H9 (cell line): ENCODE measurements at regions not wholly inside any gene's neighbourhood (a gene's known extent, or its start where the extent isn't known, plus 50 kb on each side); places are given as distances from the start of the nearest gene placed in this dataset.

Experiments
- DNase-seq: peaks from one replicate; pipeline ENCODE4 v3.0.0-alpha.2; 2017
- H2AFZ ChIP-seq: one replicate; pipeline ENCODE4 v1.6.1; 2013; ENCODE audit warnings: mild to moderate bottlenecking, low read length, control low read depth, moderate library complexity
- H2AK5ac ChIP-seq: 2 replicates; pipeline ENCODE4 v1.6.1; 2013; ENCODE audit warnings: low read length, control low read depth, mixed read lengths; ENCODE audit not compliant: insufficient read length
- H2BK120ac ChIP-seq: one replicate; pipeline ENCODE4 v1.6.1; 2013; ENCODE audit warnings: low read depth, mild to moderate bottlenecking, low read length, control low read depth, inconsistent platforms; ENCODE audit not compliant: poor library complexity, severe bottlenecking
- H2BK12ac ChIP-seq: 2 replicates; pipeline ENCODE4 v1.6.1; 2013; ENCODE audit warnings: low read length, control low read depth, mixed read lengths, low read depth; ENCODE audit not compliant: insufficient read length
- H2BK15ac ChIP-seq: 2 replicates; pipeline ENCODE4 v1.6.1; 2013; ENCODE audit warnings: low read depth, low read length, control low read depth
- H2BK20ac ChIP-seq: one replicate; pipeline ENCODE4 v1.6.1; 2013; ENCODE audit warnings: low read depth, mild to moderate bottlenecking, low read length, control low read depth, inconsistent platforms; ENCODE audit not compliant: poor library complexity, severe bottlenecking
- H2BK5ac ChIP-seq: 2 replicates; pipeline ENCODE4 v1.6.1; 2013; ENCODE audit warnings: low read length, control low read depth, mixed read lengths; ENCODE audit not compliant: insufficient read length
- H3K14ac ChIP-seq: 2 replicates; pipeline ENCODE4 v1.6.1; 2013; ENCODE audit warnings: low read length, control low read depth; ENCODE audit not compliant: insufficient read depth
- H3K18ac ChIP-seq: 2 replicates; pipeline ENCODE4 v1.6.1; 2013; ENCODE audit warnings: low read depth, mild to moderate bottlenecking, mixed read lengths, low read length, control low read depth; ENCODE audit not compliant: insufficient read length
- H3K23ac ChIP-seq: 2 replicates; pipeline ENCODE4 v1.6.1; 2013; ENCODE audit warnings: low read length, control low read depth, mixed read lengths, low read depth; ENCODE audit not compliant: insufficient read length
- H3K23me2 ChIP-seq: 2 replicates; pipeline ENCODE4 v1.6.1; 2013; ENCODE audit warnings: low read depth, mild to moderate bottlenecking, mixed read lengths, low read length, control low read depth; ENCODE audit not compliant: insufficient read length, poor library complexity, severe bottlenecking
- H3K27ac ChIP-seq: 2 replicates; pipeline ENCODE4 v1.5.1; 2013; ENCODE audit warnings: low read length, control low read depth, mixed read lengths, low read depth; ENCODE audit not compliant: insufficient read length
- H3K27me3 ChIP-seq: 2 replicates; pipeline ENCODE4 v1.6.1; 2013; ENCODE audit warnings: low read length, control low read depth, inconsistent platforms; ENCODE audit not compliant: insufficient read depth
- H3K4ac ChIP-seq: 2 replicates; pipeline ENCODE4 v1.6.1; 2013; ENCODE audit warnings: low read depth, mild to moderate bottlenecking, control low read depth, inconsistent platforms, low read length, moderate library complexity
- H3K4me1 ChIP-seq: 2 replicates; pipeline ENCODE4 v1.6.1; 2013; ENCODE audit warnings: low read length, control low read depth, inconsistent platforms; ENCODE audit not compliant: insufficient read depth
- H3K4me2 ChIP-seq: 2 replicates; pipeline ENCODE4 v1.6.1; 2013; ENCODE audit warnings: low read length, control low read depth, mixed read lengths; ENCODE audit not compliant: insufficient read length, insufficient read depth
- H3K56ac ChIP-seq: 2 replicates; pipeline ENCODE4 v1.6.1; 2013; ENCODE audit warnings: low read depth, mild to moderate bottlenecking, mixed read lengths, low read length, control low read depth; ENCODE audit not compliant: insufficient read length
- H3K79me1 ChIP-seq: 2 replicates; pipeline ENCODE4 v1.6.1; 2013; ENCODE audit warnings: low read depth, mild to moderate bottlenecking, moderate library complexity, low read length, control low read depth, inconsistent platforms; ENCODE audit not compliant: insufficient read depth, poor library complexity, severe bottlenecking
- H3K79me2 ChIP-seq: 2 replicates; pipeline ENCODE4 v1.6.1; 2013; ENCODE audit warnings: low read length, control low read depth, inconsistent platforms; ENCODE audit not compliant: insufficient read depth
- H3K9ac ChIP-seq: 2 replicates; pipeline ENCODE4 v1.6.1; 2013; ENCODE audit warnings: low read length, control low read depth, mixed read lengths; ENCODE audit not compliant: insufficient read length; ENCODE audit errors: extremely low read depth
- H3K9me3 ChIP-seq: one replicate; pipeline ENCODE4 v1.6.1; 2013; ENCODE audit warnings: low read depth, low read length, inconsistent platforms; ENCODE audit not compliant: control insufficient read depth
- H3T11ph ChIP-seq: one replicate; pipeline ENCODE4 v1.6.1; 2013; ENCODE audit warnings: mild to moderate bottlenecking, low read length, control low read depth, inconsistent platforms
- H4K20me1 ChIP-seq: one replicate; pipeline ENCODE4 v1.6.1; 2013; ENCODE audit not compliant: control insufficient read depth, insufficient read length, insufficient read depth
- H4K5ac ChIP-seq: 2 replicates; pipeline ENCODE4 v1.6.1; 2013; ENCODE audit warnings: low read depth, mild to moderate bottlenecking, mixed read lengths, low read length, control low read depth; ENCODE audit not compliant: insufficient read length
- H4K8ac ChIP-seq: replicated peaks from 2 replicates; pipeline ENCODE4 v1.6.1; 2013; ENCODE audit warnings: low read length, control low read depth, mixed read lengths, low read depth; ENCODE audit not compliant: insufficient read length
- H4K91ac ChIP-seq: 2 replicates; pipeline ENCODE4 v1.6.1; 2013; ENCODE audit warnings: low read depth, mild to moderate bottlenecking, moderate library complexity, mixed read lengths, low read length, control low read depth; ENCODE audit not compliant: insufficient read length
- H3K27ac Mint-ChIP-seq, 3 experiments: 2 replicates in 2 of 3; 3 replicates in 1 of 3; pipeline ENCODE4 v1.8.0; 2020 to 2021; ENCODE audit warnings: mixed read lengths in 3 of 3, mild to moderate bottlenecking in 1 of 3, moderate library complexity in 1 of 3
- H3K27me3 Mint-ChIP-seq: 2 replicates; pipeline ENCODE4 v1.8.0; 2021; ENCODE audit warnings: low read depth, mild to moderate bottlenecking, moderate library complexity, mixed read lengths
- H3K36me3 Mint-ChIP-seq, 3 experiments: 2 replicates in 2 of 3; 3 replicates in 1 of 3; pipeline ENCODE4 v1.8.0; 2020 to 2021; ENCODE audit warnings: low read depth in 3 of 3, mixed read lengths in 3 of 3; ENCODE audit not compliant: insufficient read depth in 1 of 3
- H3K4me1 Mint-ChIP-seq, 2 experiments: 2 replicates each; pipeline ENCODE4 v1.8.0; 2020; ENCODE audit warnings: mixed read lengths in 2 of 2
- H3K4me3 Mint-ChIP-seq, 2 experiments: 2 replicates in 1 of 2; 3 replicates in 1 of 2; pipeline ENCODE4 v1.8.0; 2020 to 2021; ENCODE audit warnings: mild to moderate bottlenecking in 2 of 2, mixed read lengths in 2 of 2, moderate library complexity in 1 of 2
- H3K9me3 Mint-ChIP-seq, 2 experiments: 2 replicates in 1 of 2; 3 replicates in 1 of 2; pipeline ENCODE4 v1.8.0; 2020; ENCODE audit warnings: mild to moderate bottlenecking in 2 of 2, mixed read lengths in 2 of 2, moderate library complexity in 1 of 2
- WGBS: extraction: QIAGEN DNeasy Blood & Tissue Kit; methylation state at CpG from one replicate; pipeline ENCODE4 v1.1.7; 2013; ENCODE audit warnings: missing lambda C conversion rate, low lambda C conversion rate, mixed read lengths; ENCODE audit not compliant: insufficient read length; ENCODE audit errors: extremely low coverage; 5-methylcytosine and 5-hydroxymethylcytosine counted together
- TF ChIP-seq, protein P1 (sequence below): fragments of 200-600 bp; sonication (generic); conservative IDR thresholded peaks from 3 replicates; pipeline ENCODE4 v1.8.0; 2021; ENCODE audit warnings: antibody characterized with exemption, mild to moderate bottlenecking

GRCh38 chr10:45235798-45236220 is 79.6 kb downstream of the OR13A1 start:
- Histone ChIP-seq H3K18ac (no peak overlapping the region), H3K27ac (no peak overlapping the region), H3K79me1 (no peaks in the 10 kb centered on the region), H3K23me2 (no peaks in the 10 kb centered on the region), H2BK12ac (no peak overlapping the region), H2BK120ac (no peak overlapping the region), H4K5ac (no peak overlapping the region), H3K23ac (no peak overlapping the region), H2BK5ac (no peak overlapping the region), H3K4ac (no peak overlapping the region), H3K4me1 (no peaks in the 10 kb centered on the region), H4K8ac (no peak overlapping the region), H3K14ac (no peak overlapping the region), H2AFZ (no peak overlapping the region), H3K79me2 (no peaks in the 10 kb centered on the region), H2BK15ac (no peak overlapping the region), H2BK20ac (no peak overlapping the region), H2AK5ac (no peak overlapping the region), H3K9me3 (no peaks in the 10 kb centered on the region), H3K56ac (no peak overlapping the region), H4K20me1 (no peaks in the 10 kb centered on the region), H4K91ac (no peak overlapping the region), H3K4me2 (no peak overlapping the region), H3K27me3 (no peaks in the 10 kb centered on the region), H3T11ph (no peak overlapping the region), H3K9ac (no peak overlapping the region)
- WGBS: no CpG with 5 or more reads among the region's 7 CpGs
- TF ChIP-seq, protein P1, sequence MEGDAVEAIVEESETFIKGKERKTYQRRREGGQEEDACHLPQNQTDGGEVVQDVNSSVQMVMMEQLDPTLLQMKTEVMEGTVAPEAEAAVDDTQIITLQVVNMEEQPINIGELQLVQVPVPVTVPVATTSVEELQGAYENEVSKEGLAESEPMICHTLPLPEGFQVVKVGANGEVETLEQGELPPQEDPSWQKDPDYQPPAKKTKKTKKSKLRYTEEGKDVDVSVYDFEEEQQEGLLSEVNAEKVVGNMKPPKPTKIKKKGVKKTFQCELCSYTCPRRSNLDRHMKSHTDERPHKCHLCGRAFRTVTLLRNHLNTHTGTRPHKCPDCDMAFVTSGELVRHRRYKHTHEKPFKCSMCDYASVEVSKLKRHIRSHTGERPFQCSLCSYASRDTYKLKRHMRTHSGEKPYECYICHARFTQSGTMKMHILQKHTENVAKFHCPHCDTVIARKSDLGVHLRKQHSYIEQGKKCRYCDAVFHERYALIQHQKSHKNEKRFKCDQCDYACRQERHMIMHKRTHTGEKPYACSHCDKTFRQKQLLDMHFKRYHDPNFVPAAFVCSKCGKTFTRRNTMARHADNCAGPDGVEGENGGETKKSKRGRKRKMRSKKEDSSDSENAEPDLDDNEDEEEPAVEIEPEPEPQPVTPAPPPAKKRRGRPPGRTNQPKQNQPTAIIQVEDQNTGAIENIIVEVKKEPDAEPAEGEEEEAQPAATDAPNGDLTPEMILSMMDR: no peak
- DNase-seq: no peak
- Mint-ChIP-seq H3K9me3 (0 out of 5 replicates have a peak, but pooled peaks cover 0 to 1% of the 10 kb centered on the region in 2 experiments), H3K27me3 (no peaks in the 10 kb centered on the region), H3K36me3 (no peaks in the 10 kb centered on the region), H3K4me1 (no peaks in the 10 kb centered on the region), H3K27ac (no peak overlapping the region), H3K4me3 (no peak overlapping the region)
